ENCODE measurements at regions not wholly inside any gene's neighbourhood (a gene's known extent, or its start where the extent isn't known, plus 50 kb on each side); places are given as distances from the start of the nearest gene placed in this dataset.

DNA sequence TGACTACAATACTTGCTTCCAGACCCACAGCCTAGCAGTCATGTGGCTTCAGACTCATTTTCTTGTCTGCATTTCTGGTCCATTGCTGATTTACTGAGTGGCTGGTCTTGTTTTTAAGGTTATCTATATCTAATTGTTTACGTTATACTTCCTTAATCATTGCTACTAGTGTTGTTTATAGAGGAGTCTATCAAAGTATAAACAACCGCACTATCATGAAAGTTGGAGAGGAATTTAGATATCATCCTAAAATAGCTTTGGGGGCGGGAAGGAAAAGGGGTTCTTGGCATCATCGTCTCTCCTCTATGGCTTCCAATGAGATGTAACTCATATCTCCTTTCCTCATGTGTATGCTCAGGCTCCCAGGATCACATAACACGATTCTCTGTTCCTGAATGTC lies 372.1 kb upstream of the PBX1 start:
- TF ChIP-seq, protein P1, sequence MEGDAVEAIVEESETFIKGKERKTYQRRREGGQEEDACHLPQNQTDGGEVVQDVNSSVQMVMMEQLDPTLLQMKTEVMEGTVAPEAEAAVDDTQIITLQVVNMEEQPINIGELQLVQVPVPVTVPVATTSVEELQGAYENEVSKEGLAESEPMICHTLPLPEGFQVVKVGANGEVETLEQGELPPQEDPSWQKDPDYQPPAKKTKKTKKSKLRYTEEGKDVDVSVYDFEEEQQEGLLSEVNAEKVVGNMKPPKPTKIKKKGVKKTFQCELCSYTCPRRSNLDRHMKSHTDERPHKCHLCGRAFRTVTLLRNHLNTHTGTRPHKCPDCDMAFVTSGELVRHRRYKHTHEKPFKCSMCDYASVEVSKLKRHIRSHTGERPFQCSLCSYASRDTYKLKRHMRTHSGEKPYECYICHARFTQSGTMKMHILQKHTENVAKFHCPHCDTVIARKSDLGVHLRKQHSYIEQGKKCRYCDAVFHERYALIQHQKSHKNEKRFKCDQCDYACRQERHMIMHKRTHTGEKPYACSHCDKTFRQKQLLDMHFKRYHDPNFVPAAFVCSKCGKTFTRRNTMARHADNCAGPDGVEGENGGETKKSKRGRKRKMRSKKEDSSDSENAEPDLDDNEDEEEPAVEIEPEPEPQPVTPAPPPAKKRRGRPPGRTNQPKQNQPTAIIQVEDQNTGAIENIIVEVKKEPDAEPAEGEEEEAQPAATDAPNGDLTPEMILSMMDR (IDR thresholded peaks at IDR 0.05), result no peak
- ATAC-seq (ENCODE audit: poor library complexity), result no peak
- no peaks in the 10 kb centered on the region for H3K36me3 ChIP-seq (ENCODE audit: insufficient read depth, low read length)
- H3K27me3 Mint-ChIP-seq, result no peaks in the 10 kb centered on the region
- intact Hi-C loops (cut with DNase I, micrococcal nuclease), result no loop called here
- no peaks in the 10 kb centered on the region for H3K9me3 ChIP-seq (ENCODE audit: control insufficient read depth in 1 of 2, insufficient read depth in 1 of 2, low read length in 2 of 2)
- H3K27ac Mint-ChIP-seq, result no peak overlapping the region
- CTCF ChIA-PET, result no interaction called here
- no peak overlapping the region for H3K4me3 Mint-ChIP-seq
- H3K27ac ChIP-seq (ENCODE audit: low read depth in 1 of 2, low read length in 2 of 2), result no peak overlapping the region
- H3K27me3 ChIP-seq (ENCODE audit: control insufficient read depth in 1 of 2, insufficient read depth in 2 of 2, low read length in 2 of 2), result no peaks in the 10 kb centered on the region
- no peaks in the 10 kb centered on the region for H3K36me3 Mint-ChIP-seq (ENCODE audit: low read depth)
- POLR2A ChIA-PET, result no interaction called here
- H3K4me1 ChIP-seq (ENCODE audit: insufficient read depth, low read length), result no peaks in the 10 kb centered on the region
- peaks cover 5% of the 10 kb centered on the region for H3K9me3 Mint-ChIP-seq
- no peak overlapping the region for H3K4me3 ChIP-seq (ENCODE audit: low read length)
- no peak for DNase-seq
- H3K4me1 Mint-ChIP-seq (ENCODE audit: low read depth), result no peaks in the 10 kb centered on the region

- TF ChIP-seq, protein P1 (IDR thresholded peaks at IDR 0.05), result no peak
- Histone ChIP-seq H3K36me3 (ENCODE audit: insufficient read depth, low read length) (no peaks in the 10 kb centered on the region), H3K27me3 (ENCODE audit: control insufficient read depth in 1 of 2, insufficient read depth in 2 of 2, low read length in 2 of 2) (no peaks in the 10 kb centered on the region), H3K27ac (ENCODE audit: low read depth in 1 of 2, low read length in 2 of 2) (no peak overlapping the region), H3K9me3 (ENCODE audit: control insufficient read depth in 1 of 2, insufficient read depth in 1 of 2, low read length in 2 of 2) (no peaks in the 10 kb centered on the region), H3K4me1 (ENCODE audit: insufficient read depth, low read length) (no peaks in the 10 kb centered on the region), H3K4me3 (ENCODE audit: low read length) (no peak overlapping the region)
- Mint-ChIP-seq H3K36me3 (ENCODE audit: low read depth) (no peaks in the 10 kb centered on the region), H3K27me3 (no peaks in the 10 kb centered on the region), H3K27ac (no peak overlapping the region), H3K4me1 (ENCODE audit: low read depth) (no peaks in the 10 kb centered on the region), H3K4me3 (no peak overlapping the region), H3K9me3 (peaks cover 7% of the 10 kb centered on the region)
- ChIA-PET POLR2A (no interaction called here), CTCF (no interaction called here)
- intact Hi-C loops (cut with DNase I, micrococcal nuclease), result no loop called here
- ATAC-seq (ENCODE audit: poor library complexity) (no peak), DNase-seq (no peak)
Observed at GRCh38 chr1:164188497-164188896, 370.5 kb upstream of the PBX1 start.

- H3K9me3 Mint-ChIP-seq, result peaks cover 7% of the 10 kb centered on the region
Observed at GRCh38 chr1:164191191-164191590, 367.8 kb upstream of the PBX1 start.

More at GRCh38 chr1:164191191-164191590, 367.8 kb upstream of the PBX1 start:
- Histone ChIP-seq H3K27ac (ENCODE audit: low read depth in 1 of 2, low read length in 2 of 2) (no peak overlapping the region), H3K4me3 (ENCODE audit: low read length) (no peak overlapping the region), H3K4me1 (ENCODE audit: insufficient read depth, low read length) (no peaks in the 10 kb centered on the region), H3K9me3 (ENCODE audit: control insufficient read depth in 1 of 2, insufficient read depth in 1 of 2, low read length in 2 of 2) (peaks cover 0 to 12% of the 10 kb centered on the region in 2 experiments), H3K27me3 (ENCODE audit: control insufficient read depth in 1 of 2, insufficient read depth in 2 of 2, low read length in 2 of 2) (no peaks in the 10 kb centered on the region), H3K36me3 (ENCODE audit: insufficient read depth, low read length) (no peaks in the 10 kb centered on the region)
- TF ChIP-seq, protein P1 (IDR thresholded peaks at IDR 0.05), result no peak
- ATAC-seq (ENCODE audit: poor library complexity), result no peak
- H3K4me1 Mint-ChIP-seq (ENCODE audit: low read depth), result no peaks in the 10 kb centered on the region
- ChIA-PET CTCF (no interaction called here), POLR2A (no interaction called here)
- intact Hi-C loops (cut with DNase I, micrococcal nuclease), result no loop called here
- no peak overlapping the region for H3K27ac Mint-ChIP-seq
- no peaks in the 10 kb centered on the region for H3K36me3 Mint-ChIP-seq (ENCODE audit: low read depth)
- no peak for DNase-seq
- no peaks in the 10 kb centered on the region for H3K27me3 Mint-ChIP-seq
- H3K4me3 Mint-ChIP-seq, result no peak overlapping the region
